ENCODE measurements at regions not wholly inside any gene's neighbourhood (a gene's known extent, or its start where the extent isn't known, plus 50 kb on each side); places are given as distances from the start of the nearest gene placed in this dataset.

- DNase-seq (ENCODE audit: low read depth in 2 of 3, low spot score in 2 of 3), result no peak
These were observed 1033.0 kb upstream of the ADGRL2 start for GRCh38 chr1:80767711-80768110.

DNA sequence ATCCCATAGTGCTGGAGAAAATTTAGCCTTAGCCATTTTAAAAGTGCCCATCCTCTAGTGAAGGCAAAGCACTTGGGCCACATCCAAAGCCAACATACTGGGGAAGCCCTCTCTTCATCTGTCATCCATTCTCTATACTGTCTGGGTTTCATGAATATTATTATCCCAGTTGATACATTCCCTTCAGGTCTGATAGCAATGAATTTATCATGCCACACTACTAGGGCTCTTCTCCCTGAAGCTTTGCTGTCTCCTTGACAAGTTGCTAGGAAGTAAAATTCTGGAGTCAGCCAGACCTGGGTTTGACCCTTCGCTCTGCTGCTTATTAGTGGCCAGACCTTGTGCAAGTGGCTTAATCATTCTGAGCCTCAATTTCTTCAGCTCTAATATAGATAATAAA lies 1041.4 kb upstream of the ADGRL2 start:
- DNase-seq (ENCODE audit: low read depth in 2 of 3, low spot score in 2 of 3), result no peak

DNA sequence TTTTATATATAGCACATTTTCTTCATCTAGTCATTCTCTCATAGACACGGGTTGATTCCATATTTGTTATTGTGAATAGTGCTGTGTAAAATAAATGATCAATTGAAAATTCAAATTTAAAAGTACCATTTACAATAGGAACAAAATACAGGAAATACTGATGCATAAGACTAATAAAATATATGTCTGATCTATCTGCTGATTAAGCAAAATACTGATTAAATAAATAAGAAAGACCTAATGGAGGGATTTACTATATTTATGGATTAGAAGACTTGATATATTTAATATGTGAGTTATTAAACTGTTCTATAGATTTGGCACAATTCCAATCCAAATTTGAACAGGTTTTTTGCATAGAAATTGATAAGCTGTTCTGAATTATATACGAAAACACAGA lies 1044.8 kb upstream of the ADGRL2 start:
- no peak for DNase-seq (ENCODE audit: low read depth in 2 of 3, low spot score in 2 of 3)

DNA sequence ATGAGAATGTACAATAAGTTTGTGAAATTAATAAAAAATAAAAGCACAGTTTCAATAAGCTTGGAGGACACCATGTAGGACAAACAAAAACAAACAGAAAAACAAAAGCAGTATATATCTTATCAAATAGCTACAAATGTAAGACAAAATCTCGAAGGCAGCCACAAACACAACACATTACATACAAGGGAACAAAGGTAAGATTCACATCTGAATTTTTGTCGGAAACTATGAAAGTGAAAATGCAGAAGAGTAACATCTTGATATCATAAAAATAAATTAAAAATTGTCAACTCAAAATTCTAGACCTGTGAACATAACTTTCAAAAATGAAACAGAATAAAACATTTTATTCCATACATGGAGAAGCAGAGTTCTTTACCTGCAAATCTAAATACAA lies 1049.5 kb upstream of the ADGRL2 start:
- DNase-seq (ENCODE audit: low read depth in 2 of 3, low spot score in 2 of 3), result no peak

DNA sequence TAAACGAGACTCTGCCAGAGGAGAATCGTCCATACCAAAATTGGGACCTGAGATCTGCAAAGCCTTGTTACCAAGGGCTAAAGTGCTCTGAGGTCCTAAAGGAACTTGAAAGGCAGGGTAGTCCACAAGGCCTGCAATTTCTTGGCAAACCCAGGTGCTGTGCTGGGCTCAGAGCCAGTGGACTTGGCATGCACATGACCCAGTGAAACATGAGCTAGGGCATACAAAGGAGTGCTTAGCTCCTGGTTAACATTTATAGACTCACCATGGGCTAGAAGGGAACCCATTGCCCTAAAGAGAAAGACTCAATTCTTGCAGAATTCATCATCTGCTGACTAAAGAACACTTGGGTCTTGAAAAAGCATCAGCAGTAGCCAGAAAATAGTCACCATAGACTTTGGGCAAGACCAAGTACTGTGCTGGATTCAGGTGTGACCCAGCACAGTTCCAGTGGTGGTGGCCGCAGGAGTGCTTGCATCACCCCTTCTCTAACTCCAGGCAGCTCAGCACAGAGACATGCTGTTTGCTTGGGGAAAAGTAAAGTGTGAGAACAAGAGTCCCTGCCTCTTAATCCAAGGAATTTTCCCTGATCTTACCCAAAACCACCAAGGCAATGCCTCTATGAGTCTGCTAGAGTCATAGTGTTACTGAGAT lies 1069.4 kb upstream of the ADGRL2 start:
- DNase-seq (ENCODE audit: low read depth in 2 of 3, low spot score in 2 of 3), result no peak

- no peak for DNase-seq (ENCODE audit: low read depth in 2 of 3, low spot score in 2 of 3)
These were observed 1078.1 kb upstream of the ADGRL2 start for GRCh38 chr1:80722611-80723010.

- DNase-seq (ENCODE audit: low read depth in 2 of 3, low spot score in 2 of 3), result no peak
These were observed 1094.2 kb upstream of the ADGRL2 start for GRCh38 chr1:80706526-80706925.

- DNase-seq (ENCODE audit: low read depth in 2 of 3, low spot score in 2 of 3), result no peak
These were observed 1122.3 kb upstream of the ADGRL2 start for GRCh38 chr1:80678438-80678837.

GRCh38 chr1:80675454-80675853 lies 1125.3 kb upstream of the ADGRL2 start:
- DNase-seq (ENCODE audit: low read depth in 2 of 3, low spot score in 2 of 3), result no peak

- DNase-seq (ENCODE audit: low read depth in 2 of 3, low spot score in 2 of 3), result no peak
These were observed 1126.7 kb upstream of the ADGRL2 start for GRCh38 chr1:80673935-80674597.

- DNase-seq (ENCODE audit: low read depth in 2 of 3, low spot score in 2 of 3), result no peak
These were observed 1132.4 kb upstream of the ADGRL2 start for GRCh38 chr1:80668372-80668771.

DNA sequence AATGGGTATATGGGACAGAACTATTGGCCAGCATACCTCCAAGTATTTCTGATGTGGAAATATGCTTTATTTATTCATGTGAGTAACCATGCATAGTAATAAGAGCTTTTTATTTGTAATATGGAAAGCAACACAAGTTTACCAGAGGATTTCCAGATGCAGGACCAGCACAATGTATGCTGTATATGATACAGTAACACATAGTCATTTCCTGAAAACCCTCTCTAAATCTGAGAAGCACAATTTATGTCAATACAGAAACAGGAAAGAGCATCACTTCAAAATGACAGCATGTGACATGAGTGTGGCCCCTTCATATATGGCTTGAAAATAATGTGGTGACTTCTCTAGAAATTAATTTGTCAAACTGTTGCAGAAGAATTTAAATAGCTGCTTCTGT lies 1134.7 kb upstream of the ADGRL2 start:
- DNase-seq (ENCODE audit: low read depth in 2 of 3, low spot score in 2 of 3), result no peak

DNA sequence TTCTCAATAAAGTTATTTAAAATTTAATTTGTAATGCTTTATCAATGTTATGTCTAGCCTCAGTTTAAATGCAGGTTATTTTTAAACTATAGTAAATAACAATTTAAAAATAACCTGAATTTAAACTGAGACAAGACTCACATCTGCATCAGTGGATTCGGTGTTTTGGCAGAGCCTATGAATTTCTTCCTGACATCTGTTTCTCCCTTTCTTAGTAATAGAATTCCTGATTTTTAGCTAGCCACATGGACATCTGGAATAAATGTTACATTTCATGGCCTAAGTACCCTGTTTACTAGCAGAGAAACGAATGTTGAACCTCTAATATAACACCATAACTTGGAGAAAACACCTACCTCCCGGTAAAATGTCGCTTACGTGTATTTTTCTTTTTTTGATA lies 1141.6 kb upstream of the ADGRL2 start:
- no peak for DNase-seq (ENCODE audit: low read depth in 2 of 3, low spot score in 2 of 3)

- no peak for DNase-seq (ENCODE audit: low read depth in 2 of 3, low spot score in 2 of 3)
These were observed 1143.0 kb upstream of the ADGRL2 start for GRCh38 chr1:80657707-80658106.

DNA sequence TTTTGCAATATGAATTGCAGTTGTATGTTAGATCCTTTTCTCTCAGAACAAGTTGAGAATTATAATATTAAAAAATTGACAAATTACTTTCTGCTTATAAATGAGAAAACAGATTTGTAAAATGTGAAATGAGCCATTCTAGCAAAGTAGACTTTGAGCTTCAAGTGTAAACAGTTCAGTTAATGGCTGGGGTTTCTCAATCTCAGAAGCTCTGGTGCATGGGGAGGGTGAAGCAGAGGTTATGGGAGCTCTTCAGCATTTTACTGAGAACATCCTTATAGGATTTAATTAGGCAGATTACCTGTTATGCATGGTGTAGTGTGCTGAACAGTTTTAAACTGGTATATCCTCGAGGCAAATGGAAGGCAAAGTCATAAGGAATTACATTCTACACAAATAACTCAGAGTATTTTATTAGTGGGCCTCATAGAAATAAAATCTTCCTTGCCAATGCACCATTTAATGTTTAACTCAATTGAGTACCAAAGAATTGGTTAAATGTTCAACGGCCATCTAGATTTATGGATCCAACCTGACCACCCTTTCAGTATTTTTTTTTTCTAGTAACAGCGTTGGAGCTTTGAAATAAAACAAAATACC lies 1143.6 kb upstream of the ADGRL2 start:
- DNase-seq (ENCODE audit: low read depth in 2 of 3, low spot score in 2 of 3), result no peak

GRCh38 chr1:80656641-80657040 lies 1144.1 kb upstream of the ADGRL2 start:
- no peak for DNase-seq (ENCODE audit: low read depth in 2 of 3, low spot score in 2 of 3)

GRCh38 chr1:80656014-80656636 lies 1144.6 kb upstream of the ADGRL2 start:
- no peak for DNase-seq (ENCODE audit: low read depth in 2 of 3, low spot score in 2 of 3)

GRCh38 chr1:80646053-80646452 lies 1154.7 kb upstream of the ADGRL2 start:
- no peak for DNase-seq (ENCODE audit: low read depth in 2 of 3, low spot score in 2 of 3)

- DNase-seq (ENCODE audit: low read depth in 2 of 3, low spot score in 2 of 3), result no peak
These were observed 1155.1 kb upstream of the ADGRL2 start for GRCh38 chr1:80645621-80646020.

GRCh38 chr1:80640978-80641377 lies 1159.8 kb upstream of the ADGRL2 start:
- DNase-seq (ENCODE audit: low read depth in 2 of 3, low spot score in 2 of 3), result no peak

- DNase-seq (ENCODE audit: low read depth in 2 of 3, low spot score in 2 of 3), result no peak
These were observed 1160.8 kb upstream of the ADGRL2 start for GRCh38 chr1:80639777-80640533.
